GM20000 (cell line): ENCODE measurements at regions not wholly inside any gene's neighbourhood (a gene's known extent, or its start where the extent isn't known, plus 50 kb on each side); places are given as distances from the start of the nearest gene placed in this dataset.

Source experiments
- DNase-seq: peaks from one replicate; pipeline ENCODE4 v3.0.0; 2012; ENCODE audit warnings: low spot score
- CTCF ChIP-seq: IDR thresholded peaks from 2 replicates; pipeline ENCODE4 v1.5.1; 2012; ENCODE audit warnings: mild to moderate bottlenecking, control low read depth; ENCODE audit errors: extremely low read depth, missing control alignments

GRCh38 chr13:80962173-80962572 is 621.2 kb upstream of the SPRY2 start:
- no peak for TF ChIP-seq CTCF
- DNase-seq: no peak

DNA sequence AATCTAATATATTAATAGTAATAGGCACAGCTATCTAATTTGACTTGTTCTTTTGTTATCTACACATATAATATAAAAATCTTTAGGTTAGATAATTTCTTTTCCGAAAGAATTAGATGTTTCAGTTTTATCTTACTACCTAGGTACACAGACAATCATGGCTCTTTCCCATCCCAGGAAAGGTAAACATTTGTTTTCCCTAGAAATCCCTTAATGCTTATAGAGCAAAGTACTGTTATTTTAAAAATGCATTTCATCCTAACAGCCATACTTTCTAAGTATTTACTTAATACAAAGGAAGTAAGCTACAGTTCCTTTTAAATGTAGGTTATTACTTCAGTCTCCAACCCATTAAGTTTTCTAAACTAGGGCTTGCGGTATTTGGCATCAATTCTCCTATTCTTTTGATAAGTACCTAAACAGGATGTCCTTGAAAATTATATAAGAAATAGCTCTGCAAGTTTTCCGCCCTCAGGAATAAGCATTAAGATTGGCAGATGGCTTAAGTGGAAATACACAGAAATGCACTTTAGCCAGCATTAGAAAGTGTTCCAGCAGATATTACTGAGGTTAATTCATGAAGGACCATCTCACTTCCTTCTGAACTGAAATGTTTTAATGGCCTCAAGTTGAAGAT is 616.2 kb upstream of the SPRY2 start:
- TF ChIP-seq CTCF: no peak
- DNase-seq: no peak

GRCh38 chr13:80955501-80955900 is 614.6 kb upstream of the SPRY2 start:
- no peak for TF ChIP-seq CTCF
- DNase-seq: no peak

DNA sequence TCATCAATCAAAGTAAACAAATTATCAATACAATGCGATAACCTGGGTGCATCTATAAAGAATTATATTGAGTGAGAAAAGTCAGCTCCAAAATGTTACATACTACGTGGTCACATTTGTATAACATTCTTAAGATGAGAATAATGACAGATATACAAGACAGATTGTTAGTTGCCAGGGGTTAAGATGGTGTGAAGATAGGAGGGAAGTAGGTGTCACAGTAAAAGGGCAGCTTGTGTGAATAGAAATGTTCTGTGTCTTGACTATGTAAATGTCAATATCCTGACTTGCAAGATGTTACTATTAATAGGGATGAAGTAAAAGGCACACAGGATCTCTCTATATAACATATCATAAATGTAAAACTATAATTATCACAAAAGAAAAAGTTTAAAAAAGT is 611.2 kb upstream of the SPRY2 start:
- DNase-seq: no peak
- no peak for TF ChIP-seq CTCF

GRCh38 chr13:80946008-80946802 is 605.3 kb upstream of the SPRY2 start:
- DNase-seq: no peak
- no peak for TF ChIP-seq CTCF

DNA sequence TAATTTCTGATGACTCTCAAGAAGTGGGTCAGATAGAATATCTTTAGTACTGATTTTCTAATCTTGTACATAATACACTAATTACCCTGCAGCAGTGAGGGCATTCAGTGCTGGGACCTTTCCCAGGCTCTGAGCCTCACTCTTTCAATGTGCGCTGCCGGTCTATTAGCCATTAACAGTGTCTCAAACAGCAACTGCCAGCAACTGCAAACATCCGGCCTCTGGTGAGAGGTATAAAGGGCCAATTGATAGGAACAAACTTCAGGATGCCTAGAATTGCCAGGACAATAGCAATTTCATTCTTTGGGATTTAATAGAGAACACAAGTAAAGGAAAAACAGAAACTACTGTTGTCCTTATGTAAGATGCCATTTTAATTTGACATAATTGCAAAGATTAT is 604.4 kb upstream of the SPRY2 start:
- no peak for DNase-seq
- no peak for TF ChIP-seq CTCF

DNA sequence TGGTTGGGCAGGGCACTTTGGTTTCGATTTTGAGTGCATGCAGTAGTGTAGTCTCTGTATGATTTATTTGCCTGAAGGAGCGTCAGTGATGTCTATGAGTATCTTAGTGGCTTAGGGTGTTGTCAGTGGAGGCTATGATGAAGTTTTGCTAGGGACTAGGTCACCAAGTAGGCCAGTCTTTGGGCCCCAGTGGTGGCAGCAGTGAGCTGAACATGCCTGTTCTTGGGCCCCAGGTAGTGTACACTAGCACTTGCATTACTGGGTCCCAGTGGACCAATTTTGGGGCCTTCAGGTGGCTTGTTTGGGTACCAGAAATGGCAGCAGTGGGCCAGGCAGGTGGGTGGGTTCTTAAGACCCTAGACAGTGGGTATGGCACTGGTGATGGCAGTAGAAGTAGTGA is 598.7 kb upstream of the SPRY2 start:
- no peak for TF ChIP-seq CTCF
- DNase-seq: no peak
